Neural progenitor cell (in vitro differentiated cells): ENCODE measurements at regions not wholly inside any gene's neighbourhood (a gene's known extent, or its start where the extent isn't known, plus 50 kb on each side); places are given as distances from the start of the nearest gene placed in this dataset.
A peak's percentile ranks its signal among the peaks of the same experiment; 100 is the strongest.

Experiments
- DNase-seq: peaks from one replicate; pipeline ENCODE4 v3.0.0-alpha.2; 2016; ENCODE audit warnings: low spot score
- H2AFZ ChIP-seq: fragments of 200-600 bp; sonication (generic); replicated peaks from 2 replicates; pipeline ENCODE4 v1.6.1; 2016; ENCODE audit warnings: antibody characterized with exemption
- H3F3A ChIP-seq: fragments of 200-600 bp; sonication (generic); 2 replicates; pipeline ENCODE4 v1.6.1; 2016; ENCODE audit warnings: antibody characterized with exemption, low read depth
- H3K27ac ChIP-seq: fragments of 200-600 bp; sonication (generic); 2 replicates; pipeline ENCODE4 v1.5.1; 2016; ENCODE audit warnings: mild to moderate bottlenecking
- H3K27me3 ChIP-seq: fragments of 200-600 bp; sonication (generic); 2 replicates; pipeline ENCODE4 v1.6.1; 2016; ENCODE audit warnings: mild to moderate bottlenecking, moderate library complexity
- H3K36me3 ChIP-seq: fragments of 200-600 bp; sonication (generic); 2 replicates; pipeline ENCODE4 v1.5.1; 2016
- H3K4me1 ChIP-seq: fragments of 200-600 bp; sonication (generic); 2 replicates; pipeline ENCODE4 v1.6.1; 2016; ENCODE audit warnings: mixed run types
- H3K4me2 ChIP-seq: fragments of 200-600 bp; sonication (generic); 2 replicates; pipeline ENCODE4 v1.6.1; 2016
- H3K4me3 ChIP-seq: fragments of 200-600 bp; sonication (generic); 2 replicates; pipeline ENCODE4 v1.5.1; 2016
- H3K79me2 ChIP-seq: fragments of 200-600 bp; sonication (generic); 2 replicates; pipeline ENCODE4 v1.6.1; 2016; ENCODE audit warnings: low read depth
- H3K9ac ChIP-seq: fragments of 200-600 bp; sonication (generic); 2 replicates; pipeline ENCODE4 v1.6.1; 2016
- H3K9me3 ChIP-seq: fragments of 200-600 bp; sonication (generic); 2 replicates; pipeline ENCODE4 v1.5.1; 2016; ENCODE audit warnings: low read depth
- H4K20me1 ChIP-seq: fragments of 200-600 bp; sonication (generic); 2 replicates; pipeline ENCODE4 v1.6.1; 2016; ENCODE audit warnings: low read depth
- H3K27ac Mint-ChIP-seq: 3 replicates; pipeline ENCODE4 v1.8.0; 2021; ENCODE audit warnings: mixed read lengths
- H3K27me3 Mint-ChIP-seq: 2 replicates; pipeline ENCODE4 v1.8.0; 2022; ENCODE audit warnings: low read depth, mild to moderate bottlenecking, inconsistent platforms, moderate library complexity, mixed read lengths; ENCODE audit not compliant: insufficient read depth
- H3K36me3 Mint-ChIP-seq: 3 replicates; pipeline ENCODE4 v1.8.0; 2021; ENCODE audit warnings: mixed read lengths
- H3K4me1 Mint-ChIP-seq: 3 replicates; pipeline ENCODE4 v1.8.0; 2021; ENCODE audit warnings: mixed read lengths
- H3K4me3 Mint-ChIP-seq: 3 replicates; pipeline ENCODE4 v1.8.0; 2021; ENCODE audit warnings: mild to moderate bottlenecking, moderate library complexity, mixed read lengths
- H3K9me3 Mint-ChIP-seq: 3 replicates; pipeline ENCODE4 v1.8.0; 2020; ENCODE audit warnings: mixed read lengths
- EZH2 ChIP-seq: fragments of 200-600 bp; sonication (generic); IDR thresholded peaks from 2 replicates; pipeline ENCODE4 v1.6.1; 2017; ENCODE audit warnings: antibody characterized with exemption, mild to moderate bottlenecking, moderate library complexity
- EZH2phosphoT487 ChIP-seq: fragments of 200-600 bp; sonication (generic); IDR thresholded peaks from 2 replicates; pipeline ENCODE4 v1.6.1; 2017; ENCODE audit warnings: antibody characterized with exemption
- TF ChIP-seq, protein P1 (sequence below): fragments of 200-600 bp; sonication (generic); IDR thresholded peaks from 2 replicates; pipeline ENCODE4 v1.5.1; 2017; ENCODE audit warnings: antibody characterized with exemption, mild to moderate bottlenecking

DNA sequence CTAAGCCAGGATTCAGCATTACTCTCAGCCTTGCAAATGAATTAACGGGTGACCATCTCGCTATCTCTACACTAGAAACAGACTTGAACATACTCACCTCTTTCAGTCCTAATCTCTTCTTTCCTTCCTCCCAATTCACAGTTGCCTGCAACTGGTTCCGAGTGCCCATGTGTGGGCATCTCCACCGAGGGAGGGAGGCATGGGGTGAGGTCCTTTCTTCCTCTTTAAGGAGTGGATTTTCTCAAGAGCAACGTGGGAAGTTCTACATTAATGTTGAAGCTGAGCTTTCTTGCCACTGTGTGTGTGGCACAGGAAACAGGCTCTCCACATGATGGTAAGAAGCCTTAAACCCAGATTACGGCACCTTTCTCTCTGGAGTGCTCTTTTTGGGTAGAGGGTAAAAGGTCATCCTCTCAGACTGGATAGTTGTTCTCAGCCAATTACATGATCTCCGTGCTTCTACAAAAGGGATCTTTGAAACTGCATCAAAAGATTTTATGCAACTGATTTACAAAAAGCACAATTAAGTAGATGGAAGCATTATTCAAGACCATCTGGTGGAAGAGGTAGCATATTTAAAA is 286.8 kb upstream of the NR2F2 start:
- Mint-ChIP-seq H3K27ac (no peak overlapping the region), H3K4me3 (no peak overlapping the region), H3K9me3 (peaks cover 11% of the 10 kb centered on the region), H3K36me3 (no peaks in the 10 kb centered on the region), H3K27me3 (peaks cover 7% of the 10 kb centered on the region), H3K4me1 (peaks cover 54% of the 10 kb centered on the region)
- H3K4me2 ChIP-seq, result peak overlapping the region; percentile 29
- H3K79me2 ChIP-seq, result no peaks in the 10 kb centered on the region
- H3K27me3 ChIP-seq, result peaks cover 47% of the 10 kb centered on the region
- H3K4me1 ChIP-seq, result peaks cover 14% of the 10 kb centered on the region
- H3K9ac ChIP-seq, result no peak overlapping the region
- no peaks in the 10 kb centered on the region for H4K20me1 ChIP-seq
- no peaks in the 10 kb centered on the region for H3F3A ChIP-seq
- H3K9me3 ChIP-seq, result no peaks in the 10 kb centered on the region
- DNase-seq, result peak; percentile 63
- no peak overlapping the region for H3K4me3 ChIP-seq
- TF ChIP-seq, protein P1, sequence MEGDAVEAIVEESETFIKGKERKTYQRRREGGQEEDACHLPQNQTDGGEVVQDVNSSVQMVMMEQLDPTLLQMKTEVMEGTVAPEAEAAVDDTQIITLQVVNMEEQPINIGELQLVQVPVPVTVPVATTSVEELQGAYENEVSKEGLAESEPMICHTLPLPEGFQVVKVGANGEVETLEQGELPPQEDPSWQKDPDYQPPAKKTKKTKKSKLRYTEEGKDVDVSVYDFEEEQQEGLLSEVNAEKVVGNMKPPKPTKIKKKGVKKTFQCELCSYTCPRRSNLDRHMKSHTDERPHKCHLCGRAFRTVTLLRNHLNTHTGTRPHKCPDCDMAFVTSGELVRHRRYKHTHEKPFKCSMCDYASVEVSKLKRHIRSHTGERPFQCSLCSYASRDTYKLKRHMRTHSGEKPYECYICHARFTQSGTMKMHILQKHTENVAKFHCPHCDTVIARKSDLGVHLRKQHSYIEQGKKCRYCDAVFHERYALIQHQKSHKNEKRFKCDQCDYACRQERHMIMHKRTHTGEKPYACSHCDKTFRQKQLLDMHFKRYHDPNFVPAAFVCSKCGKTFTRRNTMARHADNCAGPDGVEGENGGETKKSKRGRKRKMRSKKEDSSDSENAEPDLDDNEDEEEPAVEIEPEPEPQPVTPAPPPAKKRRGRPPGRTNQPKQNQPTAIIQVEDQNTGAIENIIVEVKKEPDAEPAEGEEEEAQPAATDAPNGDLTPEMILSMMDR, result no peak
- no peak for TF ChIP-seq EZH2
- peak; percentile 92 for TF ChIP-seq EZH2phosphoT487
- no peak overlapping the region for H2AFZ ChIP-seq
- H3K27ac ChIP-seq, result no peak overlapping the region
- H3K36me3 ChIP-seq, result no peaks in the 10 kb centered on the region

DNA sequence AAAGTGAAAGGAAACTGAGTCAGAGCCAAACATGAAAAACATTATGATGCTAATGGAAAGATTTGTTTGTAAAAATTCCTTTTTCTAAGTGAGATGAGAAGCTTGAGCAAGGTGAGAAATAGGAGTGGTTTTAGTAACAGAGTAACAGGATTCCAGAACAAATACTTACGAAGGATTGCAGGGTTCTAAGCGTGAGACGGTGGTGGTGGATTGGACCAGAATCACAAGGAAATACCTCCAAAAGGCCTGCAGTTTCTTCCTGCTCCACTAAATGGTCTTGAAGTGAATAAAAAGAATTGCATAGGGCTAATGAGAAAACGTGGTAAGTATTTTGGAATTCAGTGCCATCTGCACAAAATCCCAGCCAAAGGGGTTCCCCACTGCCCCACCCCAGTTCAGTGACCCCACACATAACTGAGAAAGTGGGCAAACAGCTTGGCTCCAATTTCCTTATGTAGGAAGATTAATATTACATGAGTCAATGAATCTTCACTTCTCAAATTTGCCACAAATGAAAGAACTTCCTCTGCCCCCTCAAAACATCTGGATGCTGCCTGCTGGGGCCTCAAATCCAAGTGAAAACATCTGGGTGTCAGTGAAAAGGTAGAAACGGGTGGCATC is 283.8 kb upstream of the NR2F2 start:
- Histone ChIP-seq H3K9me3 (no peaks in the 10 kb centered on the region), H3K36me3 (no peaks in the 10 kb centered on the region), H3K27ac (no peak overlapping the region), H3K4me3 (no peak overlapping the region), H3K9ac (no peak overlapping the region), H3K4me2 (no peak overlapping the region), H4K20me1 (no peaks in the 10 kb centered on the region), H2AFZ (no peak overlapping the region), H3K4me1 (peaks cover 25% of the 10 kb centered on the region), H3K27me3 (peaks cover 29% of the 10 kb centered on the region), H3K79me2 (no peaks in the 10 kb centered on the region), H3F3A (peaks cover 2% of the 10 kb centered on the region)
- no peak for DNase-seq
- TF ChIP-seq EZH2 (no peak), EZH2phosphoT487 (no peak)
- TF ChIP-seq, protein P1, result no peak
- no peak overlapping the region for H3K4me3 Mint-ChIP-seq
- H3K36me3 Mint-ChIP-seq, result no peaks in the 10 kb centered on the region
- peaks cover 50% of the 10 kb centered on the region for H3K4me1 Mint-ChIP-seq
- H3K9me3 Mint-ChIP-seq, result peaks cover 9% of the 10 kb centered on the region
- H3K27ac Mint-ChIP-seq, result peak overlapping the region; percentile 82
- peaks cover 5% of the 10 kb centered on the region for H3K27me3 Mint-ChIP-seq

DNA sequence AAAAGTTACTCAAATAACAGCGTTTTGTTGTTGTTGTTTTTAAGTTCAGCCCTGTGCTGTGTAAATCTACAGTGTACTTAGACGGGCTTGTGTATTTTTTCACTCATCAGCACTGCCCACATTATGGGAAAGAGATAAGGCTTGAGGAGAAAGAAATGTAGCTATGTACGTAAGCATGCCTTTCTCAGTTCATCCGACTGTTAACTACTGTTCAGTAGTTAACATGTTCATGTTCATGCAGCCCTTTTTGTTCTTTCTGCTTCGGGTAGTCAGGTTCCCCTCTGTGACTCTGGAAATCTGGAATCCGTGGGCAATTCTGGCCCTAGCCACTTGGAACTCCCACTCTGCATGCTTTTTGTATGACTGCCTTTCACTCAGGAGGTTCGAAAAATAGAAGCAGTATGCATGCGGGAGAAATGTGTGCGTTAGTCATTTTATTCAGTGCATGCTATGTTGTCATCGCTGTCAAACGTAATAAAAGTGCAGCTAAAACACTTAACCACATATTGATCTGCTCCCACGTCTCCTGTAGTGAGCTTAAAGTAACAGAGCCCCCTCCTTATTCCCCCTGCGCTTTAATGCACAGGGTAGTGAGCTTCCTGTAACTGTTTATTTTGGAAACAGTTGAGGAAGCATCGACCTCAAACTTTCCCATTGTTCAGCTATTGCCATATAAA is 283.1 kb upstream of the NR2F2 start:
- H3K9ac ChIP-seq, result no peak overlapping the region
- no peak for TF ChIP-seq EZH2
- TF ChIP-seq, protein P1, result no peak
- no peak for TF ChIP-seq EZH2phosphoT487
- no peaks in the 10 kb centered on the region for H3K36me3 Mint-ChIP-seq

More for the DNA sequence above, 283.1 kb upstream of the NR2F2 start:
- H3K4me2 ChIP-seq, result no peak overlapping the region
- H4K20me1 ChIP-seq, result no peaks in the 10 kb centered on the region
- H3K27ac ChIP-seq, result no peak overlapping the region
- H3K4me1 ChIP-seq, result peaks cover 31% of the 10 kb centered on the region
- no peaks in the 10 kb centered on the region for H3K79me2 ChIP-seq
- DNase-seq, result no peak
- peaks cover 5% of the 10 kb centered on the region for H3K27me3 Mint-ChIP-seq
- peaks cover 8% of the 10 kb centered on the region for H3F3A ChIP-seq
- H2AFZ ChIP-seq, result no peak overlapping the region
- peaks cover 9% of the 10 kb centered on the region for H3K9me3 Mint-ChIP-seq
- H3K4me1 Mint-ChIP-seq, result peaks cover 56% of the 10 kb centered on the region
- peak overlapping the region; percentile 46 for H3K4me3 Mint-ChIP-seq
- H3K27ac Mint-ChIP-seq, result peak overlapping the region; percentile 82
- H3K9me3 ChIP-seq, result no peaks in the 10 kb centered on the region
- peaks cover 23% of the 10 kb centered on the region for H3K27me3 ChIP-seq
- H3K36me3 ChIP-seq, result no peaks in the 10 kb centered on the region
- H3K4me3 ChIP-seq, result no peak overlapping the region
